ENCODE measurements at regions not wholly inside any gene's neighbourhood (a gene's known extent, or its start where the extent isn't known, plus 50 kb on each side); places are given as distances from the start of the nearest gene placed in this dataset.

DNA sequence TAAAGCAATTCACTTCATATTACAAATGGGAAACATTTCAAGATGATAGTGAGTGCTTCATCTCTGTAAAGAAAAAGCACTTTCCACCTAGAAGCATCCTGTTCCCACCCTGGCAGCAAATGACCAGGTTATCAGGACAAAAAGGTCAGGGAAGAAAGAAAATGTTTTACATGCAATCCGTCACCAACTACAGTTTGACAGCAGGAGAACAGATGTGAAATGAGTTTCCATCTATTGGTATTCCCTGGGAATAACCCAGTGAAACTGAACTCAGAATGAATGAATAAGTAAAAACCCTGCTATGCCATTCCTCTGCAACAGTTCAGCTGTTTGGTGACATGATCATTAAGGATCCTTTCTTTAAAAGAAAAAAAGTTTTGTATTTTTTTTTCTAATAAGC, 67.6 kb downstream of the HTR1A start:
- no peaks in the 10 kb centered on the region for H3K4me1 Mint-ChIP-seq
- H3K4me3 Mint-ChIP-seq, result no peak overlapping the region
- no peak for ATAC-seq (replicated peaks)
- H3K9me3 Mint-ChIP-seq, result peaks cover 13% of the 10 kb centered on the region
- no peak overlapping the region for H3K27ac Mint-ChIP-seq
- H3K36me3 Mint-ChIP-seq (ENCODE audit: low read depth), result no peaks in the 10 kb centered on the region
- no peaks in the 10 kb centered on the region for H3K27me3 Mint-ChIP-seq

DNA sequence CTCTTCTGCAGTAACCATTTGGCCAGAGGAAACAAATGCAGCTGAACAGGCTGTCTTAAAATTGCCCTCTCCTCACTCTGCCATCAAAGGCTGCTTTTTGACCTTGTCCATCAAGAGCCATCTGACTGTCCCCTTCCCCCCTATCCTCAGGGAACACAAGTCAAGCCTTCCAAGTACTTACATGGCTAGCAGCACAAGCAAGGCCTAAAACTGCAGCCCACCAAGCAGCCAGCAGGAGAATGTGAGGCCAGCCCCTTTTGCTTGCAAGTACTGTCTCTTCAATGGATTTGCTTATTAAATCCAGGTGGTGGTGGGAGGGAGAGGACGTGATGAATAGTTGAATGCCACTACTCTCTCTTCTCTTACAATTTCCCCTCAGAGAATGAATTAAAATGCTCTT, 83.5 kb downstream of the HTR1A start:
- no peaks in the 10 kb centered on the region for H3K36me3 Mint-ChIP-seq (ENCODE audit: low read depth)
- no peak for ATAC-seq (replicated peaks)
- H3K27me3 Mint-ChIP-seq, result no peaks in the 10 kb centered on the region
- H3K27ac Mint-ChIP-seq, result no peak overlapping the region
- H3K4me3 Mint-ChIP-seq, result no peak overlapping the region
- H3K4me1 Mint-ChIP-seq, result no peaks in the 10 kb centered on the region
- H3K9me3 Mint-ChIP-seq, result no peaks in the 10 kb centered on the region

DNA sequence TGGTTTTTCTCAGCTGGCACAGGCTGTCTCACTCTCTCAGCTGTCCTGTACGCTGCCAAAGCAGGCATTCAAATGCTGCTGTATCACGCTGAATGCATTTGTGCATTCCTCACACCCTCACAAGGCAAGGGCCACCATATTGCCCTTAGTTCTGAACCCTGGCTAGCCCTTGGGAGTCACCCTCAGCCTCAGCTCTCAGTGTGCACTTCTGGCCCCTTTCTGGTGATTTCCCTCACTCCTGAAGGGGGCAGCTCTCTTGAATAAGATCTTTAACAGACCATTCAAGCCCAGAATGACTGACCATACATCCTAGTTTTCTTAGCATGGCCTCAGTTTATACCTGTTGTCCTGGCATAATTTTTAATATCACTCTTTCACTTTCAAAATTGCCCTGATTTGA, 84.3 kb downstream of the HTR1A start:
- Mint-ChIP-seq H3K27ac (no peak overlapping the region), H3K9me3 (no peaks in the 10 kb centered on the region), H3K4me3 (no peak overlapping the region), H3K27me3 (no peaks in the 10 kb centered on the region), H3K36me3 (ENCODE audit: low read depth) (no peaks in the 10 kb centered on the region), H3K4me1 (no peaks in the 10 kb centered on the region)
- ATAC-seq (replicated peaks), result no peak

DNA sequence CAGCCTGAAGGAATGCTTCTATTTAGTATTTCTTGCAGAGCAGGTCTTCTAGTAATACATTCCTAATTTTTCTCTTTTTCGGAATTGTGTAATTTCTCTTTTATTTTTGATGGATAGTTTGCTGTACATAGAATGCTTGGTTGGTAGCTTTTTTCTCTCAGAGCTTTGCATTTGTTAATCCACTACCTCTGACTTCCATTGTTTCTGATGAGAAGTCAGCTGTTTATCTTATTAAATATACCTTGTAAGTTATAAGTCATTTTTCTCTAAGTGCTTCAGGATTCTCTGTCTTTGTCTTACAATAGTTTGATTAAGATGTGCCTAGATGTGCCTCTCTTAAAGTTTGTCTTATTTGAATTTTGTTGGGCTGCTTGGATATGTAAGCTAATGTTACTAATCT, 101.9 kb downstream of the HTR1A start:
- peaks cover 9% of the 10 kb centered on the region for H3K9me3 Mint-ChIP-seq
- H3K4me3 Mint-ChIP-seq, result no peak overlapping the region
- H3K27me3 Mint-ChIP-seq, result no peaks in the 10 kb centered on the region
- H3K27ac Mint-ChIP-seq, result no peak overlapping the region
- no peaks in the 10 kb centered on the region for H3K36me3 Mint-ChIP-seq (ENCODE audit: low read depth)
- ATAC-seq (replicated peaks), result no peak
- H3K4me1 Mint-ChIP-seq, result no peaks in the 10 kb centered on the region

DNA sequence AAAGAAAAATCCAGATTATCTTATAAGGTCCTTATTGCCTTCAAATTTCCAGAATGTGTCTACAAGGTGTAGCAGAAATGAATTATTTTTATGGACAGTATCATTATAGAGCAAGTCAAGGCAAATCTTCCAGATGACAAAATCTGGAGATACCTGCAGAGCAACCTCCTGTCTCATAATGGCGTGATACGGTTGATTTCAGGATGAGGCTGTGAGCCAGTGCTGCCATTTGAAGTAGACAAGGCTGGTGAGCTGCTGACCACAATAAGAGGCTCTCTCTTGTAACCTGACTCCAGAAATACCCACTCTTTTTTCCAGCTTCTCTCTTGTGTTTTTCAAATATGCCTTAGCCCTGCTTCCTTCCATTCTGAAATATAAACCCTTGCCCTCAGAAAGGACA, 108.2 kb downstream of the HTR1A start:
- Mint-ChIP-seq H3K27ac (no peak overlapping the region), H3K36me3 (ENCODE audit: low read depth) (no peaks in the 10 kb centered on the region), H3K4me3 (no peak overlapping the region), H3K4me1 (no peaks in the 10 kb centered on the region), H3K9me3 (peaks cover under 1% of the 10 kb centered on the region), H3K27me3 (no peaks in the 10 kb centered on the region)
- no peak for ATAC-seq (replicated peaks)

DNA sequence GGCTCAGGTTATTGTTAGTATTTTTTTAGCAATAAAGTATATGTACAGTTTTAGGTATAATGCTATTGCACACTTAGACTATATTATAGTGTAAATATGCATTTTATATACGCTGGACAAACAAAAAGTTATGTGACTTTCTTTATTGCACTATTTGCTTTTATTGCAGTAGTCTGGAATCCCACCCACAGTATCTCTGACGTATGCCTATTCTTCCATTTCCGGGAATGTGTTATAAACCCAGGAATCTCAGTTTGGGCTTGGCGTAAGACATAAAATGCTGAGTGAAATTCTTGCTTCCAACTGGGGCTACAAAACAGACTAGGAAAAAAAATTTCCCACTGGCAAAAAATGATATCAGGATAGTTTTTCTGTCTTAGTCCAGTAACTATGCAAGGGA, 119.1 kb downstream of the HTR1A start:
- Mint-ChIP-seq H3K9me3 (peaks cover 13% of the 10 kb centered on the region), H3K36me3 (ENCODE audit: low read depth) (no peaks in the 10 kb centered on the region), H3K4me1 (no peaks in the 10 kb centered on the region), H3K27me3 (no peaks in the 10 kb centered on the region), H3K27ac (no peak overlapping the region), H3K4me3 (no peak overlapping the region)
- no peak for ATAC-seq (replicated peaks)

DNA sequence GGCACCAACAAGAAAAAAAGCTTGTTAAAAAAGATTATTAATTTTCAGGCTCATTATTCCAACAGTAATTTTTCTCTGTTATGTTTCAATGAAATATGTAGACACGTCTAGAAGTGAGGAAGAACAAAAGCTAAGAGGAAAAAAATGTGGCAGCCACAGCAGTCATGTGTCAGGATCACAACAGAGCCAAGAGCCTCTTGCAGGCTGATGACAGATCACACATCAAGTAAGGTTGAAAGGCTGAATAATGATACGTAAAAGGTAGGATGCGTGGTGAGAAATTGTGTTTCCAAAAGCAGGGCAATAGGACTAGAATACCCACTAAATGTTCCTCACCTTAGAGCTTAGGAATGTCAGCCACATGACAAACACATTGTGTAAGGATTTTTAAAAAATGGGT, 124.8 kb downstream of the HTR1A start:
- Mint-ChIP-seq H3K4me3 (no peak overlapping the region), H3K4me1 (no peaks in the 10 kb centered on the region), H3K27ac (no peak overlapping the region), H3K36me3 (ENCODE audit: low read depth) (no peaks in the 10 kb centered on the region), H3K27me3 (no peaks in the 10 kb centered on the region), H3K9me3 (peaks cover 15% of the 10 kb centered on the region)
- ATAC-seq (replicated peaks), result no peak

DNA sequence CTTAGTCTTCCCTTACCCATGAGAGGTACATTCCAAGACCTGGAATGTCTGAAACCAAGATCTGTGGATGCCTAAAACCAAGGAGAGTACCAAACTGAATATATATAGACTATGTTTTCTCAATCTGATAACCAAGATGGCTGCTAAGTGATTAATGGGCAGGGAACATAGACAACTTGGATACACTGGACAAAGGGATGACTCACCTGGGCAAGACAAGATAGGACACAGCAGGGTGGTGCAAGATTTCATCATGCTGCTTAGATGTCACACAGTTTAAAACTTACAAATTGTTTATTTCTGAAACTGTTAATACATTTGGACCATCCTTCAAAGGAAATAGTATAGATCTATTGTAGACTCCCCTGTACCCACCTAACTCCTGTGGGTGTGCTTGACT, 130.9 kb downstream of the HTR1A start:
- Mint-ChIP-seq H3K36me3 (ENCODE audit: low read depth) (no peaks in the 10 kb centered on the region), H3K4me1 (no peaks in the 10 kb centered on the region), H3K9me3 (peaks cover 6% of the 10 kb centered on the region), H3K27me3 (no peaks in the 10 kb centered on the region), H3K4me3 (no peak overlapping the region), H3K27ac (no peak overlapping the region)
- ATAC-seq (replicated peaks), result no peak

DNA sequence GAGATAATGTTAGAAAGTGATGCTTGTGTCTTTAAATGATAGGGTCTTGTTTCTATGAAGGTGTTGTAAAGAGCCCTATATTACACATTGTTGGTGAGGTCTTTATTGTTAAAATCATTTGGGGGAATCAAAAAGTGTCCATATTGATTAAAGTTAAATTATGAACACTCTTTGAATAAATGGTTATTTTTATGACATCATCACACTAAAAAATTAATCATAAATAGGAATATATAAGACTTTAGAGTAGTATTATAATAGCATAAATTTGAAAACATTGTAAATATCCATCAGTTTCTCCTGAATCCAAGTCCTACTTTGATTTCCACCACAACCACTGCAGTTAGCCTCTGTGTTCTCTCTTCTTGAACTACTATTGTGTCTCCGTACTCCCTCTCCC, 136.3 kb downstream of the HTR1A start:
- Mint-ChIP-seq H3K36me3 (ENCODE audit: low read depth) (no peaks in the 10 kb centered on the region), H3K4me1 (no peaks in the 10 kb centered on the region), H3K27ac (no peak overlapping the region), H3K9me3 (peaks cover 5% of the 10 kb centered on the region), H3K27me3 (no peaks in the 10 kb centered on the region), H3K4me3 (no peak overlapping the region)
- no peak for ATAC-seq (replicated peaks)

DNA sequence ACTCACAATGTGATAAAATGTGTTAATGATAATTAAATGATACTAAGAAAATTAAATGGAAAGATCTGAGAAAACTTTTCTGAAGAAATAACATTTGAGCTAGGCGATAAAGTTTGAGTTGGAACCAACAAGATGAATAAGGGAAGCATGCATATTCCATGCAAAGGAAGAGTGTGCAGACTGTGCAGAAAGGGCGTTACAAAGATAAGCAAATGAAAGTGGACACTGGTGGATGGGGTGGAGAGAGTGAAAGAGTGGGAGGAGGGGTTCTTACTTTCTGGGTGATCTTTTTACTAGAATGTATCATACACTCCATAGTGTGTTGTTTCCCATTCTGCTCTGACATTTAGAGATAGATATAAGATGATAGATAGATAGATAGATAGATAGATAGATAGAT, 138.7 kb downstream of the HTR1A start:
- Mint-ChIP-seq H3K9me3 (peaks cover 5% of the 10 kb centered on the region), H3K4me1 (no peaks in the 10 kb centered on the region), H3K36me3 (ENCODE audit: low read depth) (no peaks in the 10 kb centered on the region), H3K4me3 (no peak overlapping the region), H3K27ac (no peak overlapping the region), H3K27me3 (no peaks in the 10 kb centered on the region)
- no peak for ATAC-seq (replicated peaks)

DNA sequence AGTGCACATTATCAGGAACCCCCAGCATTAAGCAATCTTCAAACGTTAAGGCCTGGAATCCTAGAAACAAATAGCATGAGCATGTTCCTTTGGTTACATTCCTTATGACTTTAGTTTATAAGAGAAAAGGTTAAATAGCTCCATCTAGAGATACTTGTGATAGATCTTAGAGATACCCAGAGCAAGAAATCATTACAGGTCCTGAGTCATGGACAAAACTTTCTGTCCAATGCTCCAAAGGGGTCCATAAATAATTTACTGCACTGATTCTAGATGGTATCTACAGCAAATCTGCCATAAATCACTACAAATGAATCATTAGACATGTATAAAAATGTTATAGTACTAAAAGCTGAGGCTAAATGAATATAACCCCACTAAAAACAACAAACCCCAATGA, 139.6 kb downstream of the HTR1A start:
- peaks cover 9% of the 10 kb centered on the region for H3K9me3 Mint-ChIP-seq
- H3K4me3 Mint-ChIP-seq, result no peak overlapping the region
- H3K27me3 Mint-ChIP-seq, result no peaks in the 10 kb centered on the region
- no peak for ATAC-seq (replicated peaks)
- H3K27ac Mint-ChIP-seq, result no peak overlapping the region
- H3K4me1 Mint-ChIP-seq, result no peaks in the 10 kb centered on the region
- no peaks in the 10 kb centered on the region for H3K36me3 Mint-ChIP-seq (ENCODE audit: low read depth)

DNA sequence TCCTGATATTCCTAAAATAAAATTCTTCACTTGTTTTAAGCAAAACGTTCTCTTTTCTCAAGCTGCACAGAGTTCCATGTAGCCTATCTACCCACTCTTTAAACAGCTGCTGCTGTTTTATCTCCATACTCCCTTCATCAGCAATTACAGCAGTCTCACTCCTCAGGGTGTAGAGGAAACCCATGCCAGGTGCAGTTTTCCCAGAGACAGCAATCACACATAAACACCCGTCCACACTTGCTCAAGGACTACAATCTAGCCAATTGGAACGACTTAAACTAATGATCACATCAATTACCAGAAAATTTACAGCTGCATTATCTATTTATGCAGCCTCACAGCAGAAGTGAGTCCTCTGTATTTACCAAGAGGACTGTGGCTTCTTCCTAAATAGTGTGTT, 141.7 kb downstream of the HTR1A start:
- Mint-ChIP-seq H3K27ac (no peak overlapping the region), H3K4me1 (no peaks in the 10 kb centered on the region), H3K9me3 (peaks cover 11% of the 10 kb centered on the region), H3K36me3 (ENCODE audit: low read depth) (no peaks in the 10 kb centered on the region), H3K27me3 (no peaks in the 10 kb centered on the region), H3K4me3 (no peak overlapping the region)
- no peak for ATAC-seq (replicated peaks)

DNA sequence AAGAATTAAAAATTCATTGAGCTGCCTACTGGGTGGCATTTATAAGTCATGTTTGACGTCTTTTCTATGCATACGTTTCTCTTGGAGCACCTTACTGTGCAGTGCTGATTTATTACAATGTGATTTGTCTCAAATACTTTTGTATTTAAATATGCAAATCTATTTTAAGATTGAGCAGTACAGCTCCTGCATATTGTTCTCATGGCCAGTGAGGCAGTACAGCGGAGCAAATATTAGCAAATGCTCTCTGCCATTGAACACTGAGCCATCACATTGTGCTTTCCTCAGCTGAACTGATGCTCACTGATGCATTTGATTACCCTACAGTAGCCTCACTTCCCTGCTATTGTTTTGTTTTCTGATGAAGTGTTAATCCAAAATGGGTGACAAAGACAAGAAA, 149.6 kb downstream of the HTR1A start:
- H3K9me3 Mint-ChIP-seq, result peaks cover 21% of the 10 kb centered on the region
- no peak for ATAC-seq (replicated peaks)

DNA sequence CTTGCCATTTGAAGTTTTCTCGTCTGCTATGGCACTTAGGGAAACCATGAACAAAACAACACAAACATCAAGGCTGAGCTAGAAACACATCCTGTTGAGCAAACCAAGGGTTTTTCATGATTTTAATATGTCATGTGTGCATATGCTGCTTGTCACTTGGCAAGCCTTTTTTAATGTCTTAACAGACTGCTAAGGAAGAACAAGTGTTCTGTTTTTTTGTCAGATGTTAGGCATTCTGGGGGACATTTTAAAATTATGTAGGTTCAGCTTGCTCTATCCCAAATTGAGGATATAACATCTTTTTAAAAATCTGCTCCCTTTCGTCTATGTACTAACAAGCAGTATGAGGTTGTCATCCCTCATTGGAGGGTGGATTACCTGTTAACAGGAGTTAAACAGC, 150.3 kb downstream of the HTR1A start:
- no peaks in the 10 kb centered on the region for H3K27me3 Mint-ChIP-seq
- no peak for ATAC-seq (replicated peaks)
- H3K4me1 Mint-ChIP-seq, result no peaks in the 10 kb centered on the region
- H3K36me3 Mint-ChIP-seq (ENCODE audit: low read depth), result no peaks in the 10 kb centered on the region
- peaks cover 21% of the 10 kb centered on the region for H3K9me3 Mint-ChIP-seq
- H3K4me3 Mint-ChIP-seq, result no peak overlapping the region
- H3K27ac Mint-ChIP-seq, result no peak overlapping the region

More for the DNA sequence above, 149.6 kb downstream of the HTR1A start:
- H3K36me3 Mint-ChIP-seq (ENCODE audit: low read depth), result no peaks in the 10 kb centered on the region
- no peak overlapping the region for H3K4me3 Mint-ChIP-seq
- no peak overlapping the region for H3K27ac Mint-ChIP-seq
- H3K4me1 Mint-ChIP-seq, result no peaks in the 10 kb centered on the region
- H3K27me3 Mint-ChIP-seq, result no peaks in the 10 kb centered on the region

DNA sequence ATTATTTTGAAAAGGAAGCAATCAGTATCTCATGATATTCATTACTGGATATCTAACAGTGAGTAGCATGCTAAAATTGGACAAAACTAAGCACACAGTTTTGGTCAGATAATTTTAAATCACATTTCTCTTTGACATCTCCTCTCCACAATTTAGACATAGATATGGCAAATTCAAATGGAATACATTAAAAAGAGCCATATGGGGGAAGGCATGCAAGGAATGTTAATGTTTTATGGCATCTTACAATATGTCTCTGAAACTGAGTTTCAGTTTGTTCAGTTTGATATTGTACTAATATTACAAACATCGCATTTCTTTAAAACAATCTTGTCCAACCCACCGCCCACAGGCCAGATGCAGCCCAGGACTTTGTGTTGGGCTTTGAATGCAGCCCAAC, 151.0 kb downstream of the HTR1A start:
- H3K9me3 Mint-ChIP-seq, result peaks cover 18% of the 10 kb centered on the region
- no peaks in the 10 kb centered on the region for H3K4me1 Mint-ChIP-seq

DNA sequence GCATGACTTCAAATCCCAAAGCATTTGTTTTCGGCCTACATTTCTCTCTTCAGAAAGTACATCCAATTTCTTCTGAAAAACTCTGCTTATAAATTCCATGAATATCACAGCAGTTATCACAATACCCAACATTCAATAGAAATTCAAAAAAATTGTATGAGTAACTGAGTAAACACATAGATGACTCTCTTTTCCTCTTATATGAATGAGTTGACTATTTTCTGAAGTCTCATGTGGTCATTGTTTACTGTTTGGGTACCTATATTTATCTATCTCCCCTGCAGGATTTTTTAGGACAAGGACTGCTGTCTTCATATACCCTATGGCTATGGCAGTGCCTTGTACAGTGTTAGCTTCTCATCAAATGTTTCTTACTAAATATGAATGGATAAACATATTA, 157.1 kb downstream of the HTR1A start:
- Mint-ChIP-seq H3K27me3 (no peaks in the 10 kb centered on the region), H3K4me1 (no peaks in the 10 kb centered on the region), H3K36me3 (ENCODE audit: low read depth) (no peaks in the 10 kb centered on the region), H3K4me3 (no peak overlapping the region), H3K9me3 (peaks cover 8% of the 10 kb centered on the region), H3K27ac (no peak overlapping the region)
- ATAC-seq (replicated peaks), result no peak

More for the DNA sequence above, 151.0 kb downstream of the HTR1A start:
- no peaks in the 10 kb centered on the region for H3K27me3 Mint-ChIP-seq
- H3K4me3 Mint-ChIP-seq, result no peak overlapping the region
- H3K27ac Mint-ChIP-seq, result no peak overlapping the region
- no peak for ATAC-seq (replicated peaks)
- H3K36me3 Mint-ChIP-seq (ENCODE audit: low read depth), result no peaks in the 10 kb centered on the region

All from activated T-helper 17 cell treated with anti-CD3 and anti-CD28 coated beads, Interleukin-2, amount 50 U/mL, for 72 hours (primary cell).